Fibroblast of mammary gland (primary cell): ENCODE measurements at regions not wholly inside any gene's neighbourhood (a gene's known extent, or its start where the extent isn't known, plus 50 kb on each side); places are given as distances from the start of the nearest gene placed in this dataset.

Experiments
- DNase-seq: peaks from one replicate; pipeline ENCODE4 v3.0.0-alpha.2; 2010; ENCODE audit warnings: low read depth
- H3K4me3 ChIP-seq: 2 replicates; pipeline ENCODE4 v1.5.1; 2011; ENCODE audit warnings: low read depth, mild to moderate bottlenecking, low read length, moderate library complexity; ENCODE audit not compliant: control insufficient read depth
- TF ChIP-seq, protein P1 (sequence below): conservative IDR thresholded peaks from 2 replicates; pipeline ENCODE4 v1.5.1; 2011; ENCODE audit warnings: low read depth, low read length, inconsistent platforms; ENCODE audit not compliant: control insufficient read depth, insufficient read depth

DNA sequence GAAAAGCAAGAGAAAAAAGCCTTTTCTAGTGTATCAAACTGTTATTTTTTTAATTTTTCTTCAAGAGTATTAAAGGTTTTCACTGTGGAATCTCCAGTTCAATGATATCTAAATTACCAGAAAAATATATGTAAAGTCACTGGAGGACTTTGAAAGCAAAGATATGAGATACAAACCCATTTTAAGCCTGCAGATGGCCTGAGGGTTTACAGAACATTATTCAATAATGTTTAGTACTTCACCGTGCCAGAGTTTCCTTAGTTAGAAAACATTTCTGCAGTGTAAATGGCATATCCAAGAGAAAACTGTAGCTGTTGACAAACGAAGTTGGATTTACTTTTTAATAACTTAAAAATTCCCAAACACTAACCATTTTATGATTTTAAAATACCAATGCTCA lies 529.4 kb upstream of the AGTR1 start:
- TF ChIP-seq, protein P1, sequence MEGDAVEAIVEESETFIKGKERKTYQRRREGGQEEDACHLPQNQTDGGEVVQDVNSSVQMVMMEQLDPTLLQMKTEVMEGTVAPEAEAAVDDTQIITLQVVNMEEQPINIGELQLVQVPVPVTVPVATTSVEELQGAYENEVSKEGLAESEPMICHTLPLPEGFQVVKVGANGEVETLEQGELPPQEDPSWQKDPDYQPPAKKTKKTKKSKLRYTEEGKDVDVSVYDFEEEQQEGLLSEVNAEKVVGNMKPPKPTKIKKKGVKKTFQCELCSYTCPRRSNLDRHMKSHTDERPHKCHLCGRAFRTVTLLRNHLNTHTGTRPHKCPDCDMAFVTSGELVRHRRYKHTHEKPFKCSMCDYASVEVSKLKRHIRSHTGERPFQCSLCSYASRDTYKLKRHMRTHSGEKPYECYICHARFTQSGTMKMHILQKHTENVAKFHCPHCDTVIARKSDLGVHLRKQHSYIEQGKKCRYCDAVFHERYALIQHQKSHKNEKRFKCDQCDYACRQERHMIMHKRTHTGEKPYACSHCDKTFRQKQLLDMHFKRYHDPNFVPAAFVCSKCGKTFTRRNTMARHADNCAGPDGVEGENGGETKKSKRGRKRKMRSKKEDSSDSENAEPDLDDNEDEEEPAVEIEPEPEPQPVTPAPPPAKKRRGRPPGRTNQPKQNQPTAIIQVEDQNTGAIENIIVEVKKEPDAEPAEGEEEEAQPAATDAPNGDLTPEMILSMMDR: no peak
- no peak overlapping the region for H3K4me3 ChIP-seq
- DNase-seq: no peak

- H3K4me3 ChIP-seq: no peak overlapping the region
- TF ChIP-seq, protein P1: no peak
- peak; percentile 78 for DNase-seq
Measured at GRCh38 chr3:148173851-148174250, 523.9 kb upstream of the AGTR1 start.

DNA sequence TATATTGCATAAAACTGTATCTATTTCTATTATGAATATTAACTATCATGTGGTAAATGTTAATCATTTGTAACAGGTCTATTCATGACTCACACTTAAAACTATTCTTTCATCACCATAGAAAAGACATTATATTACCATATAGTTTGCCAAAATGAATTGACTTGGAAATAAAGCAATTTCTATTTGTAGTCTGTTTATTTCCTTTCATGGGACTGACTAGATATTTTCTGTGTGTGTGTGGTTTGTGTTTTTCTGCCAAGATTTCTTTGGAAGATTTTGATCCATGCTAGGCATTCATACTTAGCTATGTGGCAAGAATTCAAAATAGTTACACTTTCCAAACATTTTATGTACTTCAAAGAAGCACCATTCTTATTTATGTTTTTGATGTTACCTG lies 522.5 kb upstream of the AGTR1 start:
- no peak overlapping the region for H3K4me3 ChIP-seq

DNA sequence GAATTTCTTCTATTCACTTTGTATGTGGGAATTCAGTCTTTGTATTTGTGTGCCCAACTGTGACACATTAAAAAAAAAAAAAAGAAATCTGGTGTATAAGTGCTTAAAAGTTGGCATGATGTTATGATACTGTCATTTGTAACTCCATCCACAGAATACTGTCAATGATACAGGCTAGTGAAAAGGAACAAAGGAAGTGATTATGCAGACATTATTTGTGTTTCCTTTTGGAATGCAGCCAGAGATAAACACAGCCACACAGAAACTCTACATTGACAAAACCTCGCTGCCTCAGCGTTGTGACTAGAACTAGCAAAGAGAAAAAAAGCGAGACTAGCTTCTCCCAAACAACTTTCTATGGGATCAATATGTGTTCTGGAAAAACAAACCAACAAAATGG lies 519.2 kb upstream of the AGTR1 start:
- TF ChIP-seq, protein P1: no peak
- DNase-seq: no peak
- H3K4me3 ChIP-seq: no peak overlapping the region

More for the DNA sequence above, 522.5 kb upstream of the AGTR1 start:
- peak; percentile 74 for DNase-seq
- TF ChIP-seq, protein P1: no peak

DNA sequence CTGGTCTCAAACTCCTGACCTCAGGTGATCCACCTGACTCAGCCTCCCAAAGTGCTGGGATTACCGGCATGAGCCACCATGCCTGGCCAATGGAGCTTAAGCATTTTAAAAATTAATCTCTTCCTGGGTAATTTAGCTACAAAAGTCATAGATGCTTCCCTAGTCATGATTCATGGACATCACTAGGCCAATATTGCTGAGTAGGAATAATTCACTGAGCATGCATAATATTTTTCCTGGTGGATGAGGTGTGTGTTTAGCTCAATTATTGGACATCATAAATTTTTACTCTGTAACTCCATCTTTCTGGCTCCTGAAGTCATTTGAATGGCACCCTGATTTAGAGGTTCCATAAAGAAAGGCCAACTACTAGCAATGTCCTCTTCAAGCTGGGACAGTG lies 512.9 kb upstream of the AGTR1 start:
- TF ChIP-seq, protein P1: no peak
- DNase-seq: no peak

DNA sequence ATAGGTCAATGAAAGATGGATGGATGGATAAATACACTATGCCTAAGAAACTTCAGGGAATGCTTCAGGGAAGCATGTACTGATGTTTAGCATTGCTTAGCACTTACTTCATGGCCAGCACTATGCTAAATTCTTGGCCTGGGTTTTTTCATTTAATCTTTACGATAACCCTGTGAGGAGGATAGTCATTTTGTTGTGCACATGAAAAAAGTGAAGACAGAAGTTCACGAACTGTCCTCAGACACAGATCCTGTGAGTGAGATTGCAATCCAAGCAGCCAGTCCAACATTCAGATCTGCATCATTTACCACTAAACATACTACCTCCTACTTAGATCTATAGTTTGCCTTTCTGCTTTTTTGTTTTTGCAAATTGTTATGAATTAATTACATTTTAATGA lies 510.8 kb upstream of the AGTR1 start:
- no peak overlapping the region for H3K4me3 ChIP-seq
- DNase-seq: no peak
- TF ChIP-seq, protein P1: no peak

More for the DNA sequence above, 512.9 kb upstream of the AGTR1 start:
- no peak overlapping the region for H3K4me3 ChIP-seq

DNA sequence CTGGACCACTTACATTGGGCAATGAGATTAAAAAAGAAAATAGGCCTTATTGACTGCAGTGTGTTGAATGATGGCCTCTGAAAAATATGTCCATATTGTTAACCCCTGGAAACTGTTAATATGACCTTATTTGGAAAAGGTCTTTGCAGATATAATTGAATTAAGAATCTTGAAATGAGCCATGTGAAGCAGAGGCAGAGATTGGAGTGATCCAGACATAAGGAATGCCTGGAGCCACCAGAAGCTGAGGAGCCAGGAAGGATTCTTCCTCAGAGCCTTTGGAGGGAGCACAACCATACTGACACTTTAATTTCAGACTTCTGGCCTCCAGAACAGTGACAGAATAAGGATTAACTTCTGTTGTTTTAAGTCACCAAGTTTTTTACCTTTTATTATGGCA lies 510.4 kb upstream of the AGTR1 start:
- H3K4me3 ChIP-seq: no peak overlapping the region
- TF ChIP-seq, protein P1: no peak
- no peak for DNase-seq
